ENCODE measurements at regions not wholly inside any gene's neighbourhood (a gene's known extent, or its start where the extent isn't known, plus 50 kb on each side); places are given as distances from the start of the nearest gene placed in this dataset.

GRCh38 chr4:81997313-81997712, 376.5 kb downstream of the HNRNPD start:
- no peak for DNase-seq

GRCh38 chr4:81990898-81991297, 382.9 kb downstream of the HNRNPD start:
- no peak for DNase-seq

GRCh38 chr4:81990211-81990610, 383.6 kb downstream of the HNRNPD start:
- no peak for DNase-seq

DNA sequence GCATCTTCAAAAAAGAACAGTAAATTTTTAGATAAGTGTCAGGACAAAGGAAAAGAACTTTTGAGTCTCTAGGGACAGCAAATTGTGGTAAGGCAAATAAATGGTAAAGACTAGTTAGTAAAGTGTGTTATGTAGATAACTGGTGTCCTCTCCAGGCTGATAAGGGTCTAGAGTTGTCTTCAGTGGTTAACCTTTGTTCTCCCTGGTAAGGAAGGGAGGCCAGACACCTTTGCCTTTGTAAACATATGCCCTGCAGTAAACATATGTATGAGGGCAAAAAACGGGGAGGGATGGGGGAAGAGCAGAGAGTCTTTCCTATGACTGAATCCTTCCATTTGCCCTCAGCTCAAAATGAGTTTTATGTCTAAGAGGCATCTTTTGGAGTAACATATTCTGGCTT, 384.6 kb downstream of the HNRNPD start:
- no peak for DNase-seq

GRCh38 chr4:81988178-81988577, 385.6 kb downstream of the HNRNPD start:
- no peak for DNase-seq

DNA sequence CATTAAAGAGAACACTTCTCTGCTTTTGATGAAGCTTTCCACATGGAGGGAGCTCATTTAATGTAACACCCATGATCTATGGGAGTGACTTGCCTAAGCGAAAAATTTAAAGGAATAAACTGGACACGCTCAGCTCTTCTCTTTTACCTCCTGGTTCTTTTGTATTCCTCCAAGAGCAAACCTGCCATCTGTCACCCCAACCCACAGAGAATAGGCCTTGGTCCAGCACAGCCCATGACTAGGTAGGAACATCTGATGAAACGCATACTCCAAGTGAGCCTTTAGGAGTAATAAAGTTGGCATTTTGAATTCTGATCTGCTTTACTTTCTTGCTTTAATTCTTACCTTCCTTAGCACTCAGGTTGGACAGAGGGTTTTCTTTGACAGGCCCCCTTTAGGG, 389.0 kb downstream of the HNRNPD start:
- DNase-seq = no peak

- DNase-seq = no peak
Measured at GRCh38 chr4:81982846-81983540, 390.8 kb downstream of the HNRNPD start.

GRCh38 chr4:81981218-81981617, 392.6 kb downstream of the HNRNPD start:
- peak in 1 of 5 donors; percentile 1 for DNase-seq

DNA sequence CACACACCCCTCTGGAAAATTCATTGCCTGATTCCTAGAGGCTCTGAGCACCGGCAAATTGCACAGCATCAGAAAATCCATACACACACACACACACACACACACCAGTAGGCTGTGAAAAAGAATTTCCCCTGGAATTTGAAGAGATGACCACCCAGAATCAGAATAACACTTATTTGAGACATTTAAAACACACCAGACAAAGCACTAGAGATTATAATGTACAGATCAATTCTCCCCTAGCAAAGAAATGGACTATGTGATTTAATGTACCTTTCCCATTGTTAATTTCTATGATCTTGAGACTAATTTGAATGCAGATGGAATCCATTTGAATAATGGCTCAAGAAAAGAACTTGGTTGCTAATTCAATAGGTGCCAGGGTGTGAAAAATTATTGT, 399.3 kb downstream of the HNRNPD start:
- no peak for DNase-seq

GRCh38 chr4:81971637-81972381, 402.0 kb downstream of the HNRNPD start:
- no peak for DNase-seq

- DNase-seq = no peak
Measured at GRCh38 chr4:81971061-81971460, 402.7 kb downstream of the HNRNPD start.

- no peak for DNase-seq
Measured at GRCh38 chr4:81970454-81970853, 403.3 kb downstream of the HNRNPD start.

DNA sequence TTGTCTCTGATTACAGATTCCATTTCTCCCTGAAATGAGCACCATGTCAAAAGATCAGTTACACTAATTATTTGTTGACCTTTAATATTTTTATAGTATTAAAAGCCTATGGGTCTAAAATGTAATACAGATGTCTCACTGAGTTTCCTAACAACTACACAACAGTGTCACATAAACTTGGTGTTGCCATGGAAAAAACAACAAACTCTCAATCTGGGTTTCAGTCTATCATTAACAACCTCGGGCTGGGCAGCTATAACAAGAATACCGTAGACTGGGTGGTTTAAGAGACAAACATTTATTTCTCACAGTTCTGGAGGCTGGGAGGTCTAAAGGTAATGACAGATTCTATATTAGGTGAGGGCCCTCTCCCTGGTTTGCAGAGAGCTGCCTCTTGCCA, 407.1 kb downstream of the HNRNPD start:
- no peak for DNase-seq

GRCh38 chr4:81965911-81966310, 407.9 kb downstream of the HNRNPD start:
- DNase-seq = no peak

GRCh38 chr4:81965454-81965853, 408.3 kb downstream of the HNRNPD start:
- DNase-seq = no peak

DNA sequence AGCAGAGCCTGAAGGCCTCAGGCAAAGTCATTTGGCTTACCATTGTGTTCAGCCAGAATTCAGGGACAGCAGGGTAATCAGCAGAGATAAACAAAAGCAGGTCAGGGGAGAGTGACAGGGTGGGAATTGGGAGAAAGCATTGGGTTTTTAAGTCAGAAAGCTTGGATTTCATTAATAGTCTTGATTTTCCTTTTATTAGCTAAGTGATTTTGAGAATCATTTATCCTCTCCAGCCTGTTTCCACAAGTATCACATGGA, 410.1 kb downstream of the HNRNPD start:
- DNase-seq = no peak

- no peak for DNase-seq
Measured at GRCh38 chr4:81963015-81963762, 410.6 kb downstream of the HNRNPD start.

- no peak for DNase-seq
Measured at GRCh38 chr4:81960961-81961360, 412.8 kb downstream of the HNRNPD start.

DNA sequence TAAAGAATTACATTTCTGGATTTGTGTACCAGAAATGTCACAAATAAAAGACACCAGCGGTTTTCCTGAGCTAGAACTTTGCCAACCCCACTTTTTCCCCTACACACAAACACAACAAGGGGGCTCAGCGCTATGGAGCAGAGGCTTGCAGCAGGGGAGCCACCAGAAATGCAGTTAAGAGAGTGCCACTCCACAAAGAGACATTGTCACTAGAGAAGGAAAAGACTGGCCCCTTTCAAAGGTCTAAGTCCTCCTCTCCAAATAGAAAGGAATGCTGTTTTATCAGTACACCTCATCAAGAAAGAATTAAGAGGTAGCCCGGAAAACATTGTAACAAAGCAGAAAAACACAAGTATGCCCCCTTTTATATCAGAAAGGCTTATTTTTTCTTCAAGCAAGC, 419.5 kb downstream of the HNRNPD start:
- no peak for DNase-seq

GRCh38 chr4:81951891-81952455, 421.8 kb downstream of the HNRNPD start:
- no peak for DNase-seq

DNA sequence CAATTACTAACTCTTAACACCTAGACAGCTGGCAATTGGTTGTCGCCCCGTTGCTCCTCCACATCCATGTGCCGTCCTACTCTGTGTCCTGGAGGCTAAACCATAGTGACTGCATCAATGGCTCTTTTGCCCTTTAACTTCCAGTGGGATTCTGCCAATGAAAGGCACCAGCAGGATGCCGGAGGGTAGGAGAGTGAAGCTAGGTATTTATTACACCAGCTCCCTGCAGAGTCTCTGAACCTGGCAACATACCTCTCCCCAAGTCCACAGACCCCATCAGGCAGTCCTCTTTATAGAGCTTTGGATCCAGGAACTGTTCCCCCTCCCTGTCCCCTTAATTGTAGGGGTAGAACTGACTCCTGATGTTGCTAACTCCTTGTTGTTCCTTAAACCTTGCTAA, 426.8 kb downstream of the HNRNPD start:
- no peak for DNase-seq

- DNase-seq = no peak
Measured at GRCh38 chr4:81930506-81931238, 443.1 kb downstream of the HNRNPD start.

DNA sequence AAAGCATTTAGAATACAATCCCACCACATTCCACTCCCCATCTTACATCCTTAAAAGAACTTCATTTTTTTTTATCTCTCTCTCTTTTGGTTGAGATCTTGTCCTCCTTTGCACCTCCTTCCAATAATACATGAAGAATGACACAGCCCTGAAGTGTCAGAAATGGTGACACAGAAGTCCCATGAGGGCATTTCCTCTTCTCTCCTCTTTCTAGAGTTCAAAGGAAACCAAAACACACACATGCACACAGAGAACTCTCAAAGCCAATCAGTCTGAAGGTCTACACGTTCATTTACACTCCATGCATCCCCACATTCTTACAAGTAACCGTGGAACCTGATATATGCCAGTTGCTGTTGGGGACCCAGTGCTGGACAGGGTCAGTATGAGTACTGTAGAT, 450.7 kb downstream of the HNRNPD start:
- no peak for DNase-seq
